ENCODE measurements at regions not wholly inside any gene's neighbourhood (a gene's known extent, or its start where the extent isn't known, plus 50 kb on each side); places are given as distances from the start of the nearest gene placed in this dataset.

DNA sequence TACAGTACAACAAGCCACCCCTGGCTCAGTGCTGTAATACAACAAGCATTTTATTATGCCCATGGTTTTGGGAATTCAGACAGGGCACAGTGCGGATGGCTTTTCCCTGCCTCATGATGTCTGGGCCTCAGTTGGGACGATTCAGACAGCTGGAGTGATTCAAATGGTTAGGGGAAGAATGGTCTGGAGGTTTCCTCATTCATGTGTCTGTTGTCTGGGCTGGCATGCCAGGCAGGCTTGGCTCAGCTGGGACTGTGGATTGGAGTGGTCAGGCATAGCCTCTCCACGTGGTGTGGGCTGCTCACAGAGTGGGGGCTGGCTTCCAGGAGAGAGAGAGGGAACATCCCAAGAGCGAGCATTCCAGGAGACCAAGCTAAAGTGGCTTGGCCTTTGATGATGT, 164.4 kb downstream of the C11orf91 start:
- Histone ChIP-seq H3K36me3 (ENCODE audit: control insufficient read depth in 2 of 2, extremely low read depth in 1 of 2, insufficient read depth in 2 of 2, low read length in 2 of 2) (no peaks in the 10 kb centered on the region), H3K27ac (ENCODE audit: insufficient read depth, low read depth, low read length) (no peak overlapping the region), H3K4me2 (ENCODE audit: insufficient read depth, low read length) (no peak overlapping the region), H3K9me1 (replicated peaks; ENCODE audit: control insufficient read depth, extremely low read depth, insufficient read depth, low read length) (no peaks in the 10 kb centered on the region), H3K9ac (replicated peaks; ENCODE audit: extremely low read depth, insufficient read depth, low read length) (no peak overlapping the region), H3K4me3 (replicated peaks in 1 of 3; ENCODE audit: insufficient read depth in 1 of 3, low read depth in 1 of 3, low read length in 3 of 3) (no peak overlapping the region), H3K4me1 (ENCODE audit: control insufficient read depth, extremely low read depth, insufficient read depth, low read length) (no peaks in the 10 kb centered on the region), H3K9me3 (replicated peaks; ENCODE audit: control insufficient read depth, insufficient read depth, low read length) (no peaks in the 10 kb centered on the region), H2AFZ (ENCODE audit: low read depth, low read length) (no peak overlapping the region), H3K79me2 (ENCODE audit: control insufficient read depth, insufficient read depth, low read length) (no peaks in the 10 kb centered on the region), H3K27me3 (ENCODE audit: control insufficient read depth in 2 of 2, insufficient read depth in 2 of 2, low read length in 2 of 2) (no peaks in the 10 kb centered on the region), H4K20me1 (replicated peaks; ENCODE audit: control insufficient read depth, extremely low read depth, insufficient read depth, low read length) (no peaks in the 10 kb centered on the region)
- TF ChIP-seq POLR2AphosphoS5 (IDR thresholded peaks at IDR 0.05; ENCODE audit: insufficient read depth, low read depth, low read length) (no peak), FOS (IDR thresholded peaks at IDR 0.05; ENCODE audit: borderline replicate concordance, insufficient read depth, low read length) (no peak), GATA2 (IDR thresholded peaks at IDR 0.05; ENCODE audit: insufficient read depth, insufficient read length, low read depth, low read length) (no peak), POLR2A (IDR thresholded peaks at IDR 0.05; ENCODE audit: low read depth, low read length) (no peak), JUN (IDR thresholded peaks at IDR 0.05; ENCODE audit: borderline replicate concordance, insufficient read depth, insufficient read length, low read depth) (no peak), EZH2 (IDR thresholded peaks at IDR 0.05; ENCODE audit: borderline replicate concordance, low read depth, low read length, severe bottlenecking) (no peak), MYC (IDR thresholded peaks at IDR 0.05; ENCODE audit: low read depth, low read length) (no peak)
- TF ChIP-seq, protein P1, sequence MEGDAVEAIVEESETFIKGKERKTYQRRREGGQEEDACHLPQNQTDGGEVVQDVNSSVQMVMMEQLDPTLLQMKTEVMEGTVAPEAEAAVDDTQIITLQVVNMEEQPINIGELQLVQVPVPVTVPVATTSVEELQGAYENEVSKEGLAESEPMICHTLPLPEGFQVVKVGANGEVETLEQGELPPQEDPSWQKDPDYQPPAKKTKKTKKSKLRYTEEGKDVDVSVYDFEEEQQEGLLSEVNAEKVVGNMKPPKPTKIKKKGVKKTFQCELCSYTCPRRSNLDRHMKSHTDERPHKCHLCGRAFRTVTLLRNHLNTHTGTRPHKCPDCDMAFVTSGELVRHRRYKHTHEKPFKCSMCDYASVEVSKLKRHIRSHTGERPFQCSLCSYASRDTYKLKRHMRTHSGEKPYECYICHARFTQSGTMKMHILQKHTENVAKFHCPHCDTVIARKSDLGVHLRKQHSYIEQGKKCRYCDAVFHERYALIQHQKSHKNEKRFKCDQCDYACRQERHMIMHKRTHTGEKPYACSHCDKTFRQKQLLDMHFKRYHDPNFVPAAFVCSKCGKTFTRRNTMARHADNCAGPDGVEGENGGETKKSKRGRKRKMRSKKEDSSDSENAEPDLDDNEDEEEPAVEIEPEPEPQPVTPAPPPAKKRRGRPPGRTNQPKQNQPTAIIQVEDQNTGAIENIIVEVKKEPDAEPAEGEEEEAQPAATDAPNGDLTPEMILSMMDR (IDR thresholded peaks at IDR 0.05; ENCODE audit: extremely low read depth in 1 of 2, insufficient read depth in 1 of 2, low read depth in 1 of 2, low read length in 2 of 2), result no peak
- TF ChIP-seq, protein P2, sequence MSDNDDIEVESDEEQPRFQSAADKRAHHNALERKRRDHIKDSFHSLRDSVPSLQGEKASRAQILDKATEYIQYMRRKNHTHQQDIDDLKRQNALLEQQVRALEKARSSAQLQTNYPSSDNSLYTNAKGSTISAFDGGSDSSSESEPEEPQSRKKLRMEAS (IDR thresholded peaks at IDR 0.05; ENCODE audit: insufficient read depth, insufficient read length), result no peak
- dilution Hi-C loops (cut with MboI; ENCODE audit: extremely low pct_ligation_motif_present, low sequenced_read_pairs), result no loop called here
- FAIRE-seq, result no peak
- intact Hi-C loops (cut with micrococcal nuclease), result no loop called here
- CTCF ChIA-PET, result interaction anchor here (1.3 kb wide), 1 partner anchor 206 kb away, joined by 4 read pairs; no protein-coding TSS in a partner anchor
- POLR2A ChIA-PET, result no interaction called here
- BruUV-seq (replicated peaks), result no TSS peak
- DNase-seq (ENCODE audit: low read depth, low spot score), result no peak
